CD4-positive, alpha-beta T cell treated with Interferon gamma for 1 hour (primary cell): ENCODE measurements at regions not wholly inside any gene's neighbourhood (a gene's known extent, or its start where the extent isn't known, plus 50 kb on each side); places are given as distances from the start of the nearest gene placed in this dataset.

Experiments used
- DNase-seq: peaks from one replicate; pipeline ENCODE4 v3.0.0-alpha.2; 2020

GRCh38 chr3:14318646-14319045, 83.8 kb upstream of the SLC6A6 start:
- DNase-seq, result no peak

- peak; percentile 56 for DNase-seq
Observed at GRCh38 chr3:14319654-14320182, 82.7 kb upstream of the SLC6A6 start.

GRCh38 chr3:14320219-14320618, 82.2 kb upstream of the SLC6A6 start:
- no peak for DNase-seq

GRCh38 chr3:14322001-14322400, 80.4 kb upstream of the SLC6A6 start:
- DNase-seq, result no peak

- no peak for DNase-seq
Observed at GRCh38 chr3:14322667-14323295, 79.6 kb upstream of the SLC6A6 start.

GRCh38 chr3:14323401-14324223, 78.8 kb upstream of the SLC6A6 start:
- DNase-seq, result no peak

GRCh38 chr3:14324224-14324944, 78.0 kb upstream of the SLC6A6 start:
- no peak for DNase-seq

GRCh38 chr3:14328422-14328821, 74.0 kb upstream of the SLC6A6 start:
- DNase-seq, result no peak

GRCh38 chr3:14329116-14329830, 73.1 kb upstream of the SLC6A6 start:
- DNase-seq, result no peak

- DNase-seq, result no peak
Observed at GRCh38 chr3:14329842-14330241, 72.6 kb upstream of the SLC6A6 start.

- DNase-seq, result no peak
Observed at GRCh38 chr3:14330508-14330907, 71.9 kb upstream of the SLC6A6 start.

GRCh38 chr3:14331251-14331650, 71.2 kb upstream of the SLC6A6 start:
- no peak for DNase-seq

- DNase-seq, result no peak
Observed at GRCh38 chr3:14332392-14332791, 70.0 kb upstream of the SLC6A6 start.

GRCh38 chr3:14333215-14333614, 69.2 kb upstream of the SLC6A6 start:
- no peak for DNase-seq

GRCh38 chr3:14333621-14334020, 68.8 kb upstream of the SLC6A6 start:
- DNase-seq, result no peak

GRCh38 chr3:14334136-14334535, 68.3 kb upstream of the SLC6A6 start:
- no peak for DNase-seq

GRCh38 chr3:14334936-14335335, 67.5 kb upstream of the SLC6A6 start:
- DNase-seq, result no peak

GRCh38 chr3:14335774-14336748, 66.3 kb upstream of the SLC6A6 start:
- DNase-seq, result no peak

GRCh38 chr3:14336749-14337598, 65.4 kb upstream of the SLC6A6 start:
- no peak for DNase-seq

GRCh38 chr3:14337828-14338227, 64.6 kb upstream of the SLC6A6 start:
- DNase-seq, result no peak

GRCh38 chr3:14338242-14338641, 64.2 kb upstream of the SLC6A6 start:
- DNase-seq, result no peak
